22Rv1 (cell line): ENCODE measurements at regions not wholly inside any gene's neighbourhood (a gene's known extent, or its start where the extent isn't known, plus 50 kb on each side); places are given as distances from the start of the nearest gene placed in this dataset.

Experiments
- ZFX ChIP-seq: fragments of 450-650 bp; IDR thresholded peaks from 2 replicates; pipeline ENCODE4 v1.6.1; 2017; ENCODE audit warnings: antibody characterized with exemption, borderline replicate concordance
- TF ChIP-seq, protein P1 (sequence below): fragments of 450-650 bp; IDR thresholded peaks from 2 replicates; pipeline ENCODE4 v1.5.1; 2017; ENCODE audit warnings: mild to moderate bottlenecking

DNA sequence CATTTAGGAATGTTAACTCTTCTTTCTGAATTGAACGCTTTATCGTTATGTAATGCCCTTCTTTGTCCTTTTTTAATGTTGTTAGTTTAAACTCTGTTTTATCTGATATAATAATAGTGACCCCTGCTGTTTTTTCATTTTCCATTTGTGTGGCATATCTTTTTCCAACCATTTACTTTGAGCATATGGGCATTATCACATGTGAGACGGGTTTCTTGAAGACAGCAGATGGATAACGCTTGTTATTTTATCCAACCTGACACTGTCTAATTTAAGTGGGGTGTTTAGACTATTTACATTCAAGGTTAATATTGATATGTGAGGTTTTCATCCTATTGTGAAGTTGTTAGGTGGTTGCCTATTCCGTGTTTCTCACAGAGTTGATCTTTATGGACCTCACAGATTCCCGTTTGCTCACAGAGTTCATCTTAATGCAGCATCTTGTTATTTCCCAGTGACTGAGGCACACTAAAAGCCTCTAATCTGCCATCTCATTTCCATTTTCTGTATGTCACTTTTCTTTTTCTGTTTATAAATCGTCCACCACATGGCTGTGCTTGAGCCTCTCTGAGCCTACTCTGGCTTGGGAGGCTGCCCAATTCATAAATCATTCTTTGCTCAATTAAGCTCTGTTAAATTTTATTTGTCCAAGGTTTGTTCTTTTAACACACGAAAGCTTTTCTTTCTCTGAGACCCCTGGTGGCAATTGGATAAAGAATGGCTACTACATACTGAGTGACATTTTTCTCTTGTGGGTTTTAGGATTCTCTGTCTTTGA is 286.2 kb downstream of the HTR7 start:
- TF ChIP-seq, protein P1, sequence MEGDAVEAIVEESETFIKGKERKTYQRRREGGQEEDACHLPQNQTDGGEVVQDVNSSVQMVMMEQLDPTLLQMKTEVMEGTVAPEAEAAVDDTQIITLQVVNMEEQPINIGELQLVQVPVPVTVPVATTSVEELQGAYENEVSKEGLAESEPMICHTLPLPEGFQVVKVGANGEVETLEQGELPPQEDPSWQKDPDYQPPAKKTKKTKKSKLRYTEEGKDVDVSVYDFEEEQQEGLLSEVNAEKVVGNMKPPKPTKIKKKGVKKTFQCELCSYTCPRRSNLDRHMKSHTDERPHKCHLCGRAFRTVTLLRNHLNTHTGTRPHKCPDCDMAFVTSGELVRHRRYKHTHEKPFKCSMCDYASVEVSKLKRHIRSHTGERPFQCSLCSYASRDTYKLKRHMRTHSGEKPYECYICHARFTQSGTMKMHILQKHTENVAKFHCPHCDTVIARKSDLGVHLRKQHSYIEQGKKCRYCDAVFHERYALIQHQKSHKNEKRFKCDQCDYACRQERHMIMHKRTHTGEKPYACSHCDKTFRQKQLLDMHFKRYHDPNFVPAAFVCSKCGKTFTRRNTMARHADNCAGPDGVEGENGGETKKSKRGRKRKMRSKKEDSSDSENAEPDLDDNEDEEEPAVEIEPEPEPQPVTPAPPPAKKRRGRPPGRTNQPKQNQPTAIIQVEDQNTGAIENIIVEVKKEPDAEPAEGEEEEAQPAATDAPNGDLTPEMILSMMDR: no peak
- no peak for TF ChIP-seq ZFX
